ENCODE measurements at regions not wholly inside any gene's neighbourhood (a gene's known extent, or its start where the extent isn't known, plus 50 kb on each side); places are given as distances from the start of the nearest gene placed in this dataset.

DNA sequence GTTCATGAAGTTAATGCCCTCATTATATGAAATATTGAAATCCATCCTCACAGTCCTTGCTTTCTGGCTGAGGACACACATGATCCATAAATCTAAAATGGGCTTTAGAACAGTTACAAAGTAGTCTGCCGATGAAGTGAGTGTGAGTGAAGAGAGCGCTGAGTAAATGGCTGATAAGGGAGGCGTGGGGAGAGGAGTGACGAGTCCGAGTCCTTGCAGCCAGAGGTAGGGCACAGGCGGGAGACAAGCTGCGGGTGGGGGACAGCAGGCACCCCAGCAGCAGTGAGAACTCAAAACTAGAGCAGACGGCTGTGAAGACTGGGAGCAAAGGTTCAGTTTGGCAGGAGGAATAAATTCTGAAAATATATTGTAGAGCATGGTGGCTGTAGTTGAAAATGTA lies 140.1 kb upstream of the ATP2B1 start:
- Histone ChIP-seq H3K36me3 (ENCODE audit: insufficient read depth, low read length) (no peaks in the 10 kb centered on the region), H2AFZ (ENCODE audit: low read depth, low read length) (no peak overlapping the region), H4K20me1 (ENCODE audit: insufficient read depth, low read length) (no peaks in the 10 kb centered on the region), H3K27ac (ENCODE audit: low read length) (no peak overlapping the region), H3K4me3 (ENCODE audit: low read depth in 1 of 2, low read length in 2 of 2) (no peak overlapping the region), H3K79me2 (ENCODE audit: insufficient read depth, low read length) (no peaks in the 10 kb centered on the region), H3K9me3 (ENCODE audit: insufficient read depth, low read length, severe bottlenecking) (no peaks in the 10 kb centered on the region), H3K4me2 (ENCODE audit: insufficient read depth, low read length) (no peak overlapping the region), H3K27me3 (ENCODE audit: insufficient read depth, low read length, poor library complexity) (no peaks in the 10 kb centered on the region), H3K9ac (ENCODE audit: low read depth, low read length) (no peak overlapping the region), H3K4me1 (ENCODE audit: insufficient read depth, low read length) (no peaks in the 10 kb centered on the region)
- ATAC-seq (ENCODE audit: insufficient read depth, low read depth) (no peak), DNase-seq (no peak)
- no peak for TF ChIP-seq EZH2 (IDR thresholded peaks at IDR 0.05; ENCODE audit: borderline replicate concordance, low read depth, low read length, severe bottlenecking)
- TF ChIP-seq, protein P1, sequence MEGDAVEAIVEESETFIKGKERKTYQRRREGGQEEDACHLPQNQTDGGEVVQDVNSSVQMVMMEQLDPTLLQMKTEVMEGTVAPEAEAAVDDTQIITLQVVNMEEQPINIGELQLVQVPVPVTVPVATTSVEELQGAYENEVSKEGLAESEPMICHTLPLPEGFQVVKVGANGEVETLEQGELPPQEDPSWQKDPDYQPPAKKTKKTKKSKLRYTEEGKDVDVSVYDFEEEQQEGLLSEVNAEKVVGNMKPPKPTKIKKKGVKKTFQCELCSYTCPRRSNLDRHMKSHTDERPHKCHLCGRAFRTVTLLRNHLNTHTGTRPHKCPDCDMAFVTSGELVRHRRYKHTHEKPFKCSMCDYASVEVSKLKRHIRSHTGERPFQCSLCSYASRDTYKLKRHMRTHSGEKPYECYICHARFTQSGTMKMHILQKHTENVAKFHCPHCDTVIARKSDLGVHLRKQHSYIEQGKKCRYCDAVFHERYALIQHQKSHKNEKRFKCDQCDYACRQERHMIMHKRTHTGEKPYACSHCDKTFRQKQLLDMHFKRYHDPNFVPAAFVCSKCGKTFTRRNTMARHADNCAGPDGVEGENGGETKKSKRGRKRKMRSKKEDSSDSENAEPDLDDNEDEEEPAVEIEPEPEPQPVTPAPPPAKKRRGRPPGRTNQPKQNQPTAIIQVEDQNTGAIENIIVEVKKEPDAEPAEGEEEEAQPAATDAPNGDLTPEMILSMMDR (IDR thresholded peaks at IDR 0.05; ENCODE audit: borderline replicate concordance, extremely low read depth, low read length, poor library complexity, severe bottlenecking) = no peak

GRCh38 chr12:89846473-89847055 lies 137.9 kb upstream of the ATP2B1 start:
- Histone ChIP-seq H3K4me1 (ENCODE audit: insufficient read depth, low read length) (no peaks in the 10 kb centered on the region), H3K4me3 (ENCODE audit: low read depth in 1 of 2, low read length in 2 of 2) (no peak overlapping the region), H2AFZ (ENCODE audit: low read depth, low read length) (no peak overlapping the region), H3K9ac (ENCODE audit: low read depth, low read length) (no peak overlapping the region), H3K27ac (ENCODE audit: low read length) (no peak overlapping the region), H3K36me3 (ENCODE audit: insufficient read depth, low read length) (no peaks in the 10 kb centered on the region), H4K20me1 (ENCODE audit: insufficient read depth, low read length) (no peaks in the 10 kb centered on the region), H3K79me2 (ENCODE audit: insufficient read depth, low read length) (no peaks in the 10 kb centered on the region), H3K4me2 (ENCODE audit: insufficient read depth, low read length) (no peak overlapping the region), H3K27me3 (ENCODE audit: insufficient read depth, low read length, poor library complexity) (no peaks in the 10 kb centered on the region), H3K9me3 (ENCODE audit: insufficient read depth, low read length, severe bottlenecking) (no peaks in the 10 kb centered on the region)
- DNase-seq (no peak), ATAC-seq (ENCODE audit: insufficient read depth, low read depth) (no peak)
- TF ChIP-seq, protein P1 (IDR thresholded peaks at IDR 0.05; ENCODE audit: borderline replicate concordance, extremely low read depth, low read length, poor library complexity, severe bottlenecking) = no peak
- no peak for TF ChIP-seq EZH2 (IDR thresholded peaks at IDR 0.05; ENCODE audit: borderline replicate concordance, low read depth, low read length, severe bottlenecking)

DNA sequence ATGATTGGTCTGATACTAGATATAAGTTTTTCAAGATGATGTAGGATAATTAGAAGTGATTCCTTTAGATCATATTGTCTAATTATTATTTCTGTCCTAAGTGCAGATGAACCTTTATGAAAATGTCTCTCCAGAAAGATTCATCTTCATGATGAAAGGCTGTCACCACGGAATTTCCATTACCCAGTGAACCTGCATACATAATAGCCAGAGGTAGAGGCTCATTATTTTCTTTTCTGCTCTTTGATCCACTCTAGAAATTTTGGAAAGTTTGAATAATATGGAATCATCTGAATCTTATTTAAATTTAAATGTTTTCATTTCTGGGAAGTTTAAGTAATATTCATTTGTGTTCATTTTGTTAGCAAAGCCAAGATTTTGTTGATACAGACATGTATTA lies 137.1 kb upstream of the ATP2B1 start:
- Histone ChIP-seq H4K20me1 (ENCODE audit: insufficient read depth, low read length) (no peaks in the 10 kb centered on the region), H3K27me3 (ENCODE audit: insufficient read depth, low read length, poor library complexity) (no peaks in the 10 kb centered on the region), H3K27ac (ENCODE audit: low read length) (no peak overlapping the region), H2AFZ (ENCODE audit: low read depth, low read length) (no peak overlapping the region), H3K36me3 (ENCODE audit: insufficient read depth, low read length) (no peaks in the 10 kb centered on the region), H3K4me3 (ENCODE audit: low read depth in 1 of 2, low read length in 2 of 2) (no peak overlapping the region), H3K4me2 (ENCODE audit: insufficient read depth, low read length) (no peak overlapping the region), H3K9me3 (ENCODE audit: insufficient read depth, low read length, severe bottlenecking) (no peaks in the 10 kb centered on the region), H3K79me2 (ENCODE audit: insufficient read depth, low read length) (no peaks in the 10 kb centered on the region), H3K9ac (ENCODE audit: low read depth, low read length) (no peak overlapping the region), H3K4me1 (ENCODE audit: insufficient read depth, low read length) (no peaks in the 10 kb centered on the region)
- TF ChIP-seq, protein P1 (IDR thresholded peaks at IDR 0.05; ENCODE audit: borderline replicate concordance, extremely low read depth, low read length, poor library complexity, severe bottlenecking) = no peak
- no peak for TF ChIP-seq EZH2 (IDR thresholded peaks at IDR 0.05; ENCODE audit: borderline replicate concordance, low read depth, low read length, severe bottlenecking)
- DNase-seq (no peak), ATAC-seq (ENCODE audit: insufficient read depth, low read depth) (no peak)

DNA sequence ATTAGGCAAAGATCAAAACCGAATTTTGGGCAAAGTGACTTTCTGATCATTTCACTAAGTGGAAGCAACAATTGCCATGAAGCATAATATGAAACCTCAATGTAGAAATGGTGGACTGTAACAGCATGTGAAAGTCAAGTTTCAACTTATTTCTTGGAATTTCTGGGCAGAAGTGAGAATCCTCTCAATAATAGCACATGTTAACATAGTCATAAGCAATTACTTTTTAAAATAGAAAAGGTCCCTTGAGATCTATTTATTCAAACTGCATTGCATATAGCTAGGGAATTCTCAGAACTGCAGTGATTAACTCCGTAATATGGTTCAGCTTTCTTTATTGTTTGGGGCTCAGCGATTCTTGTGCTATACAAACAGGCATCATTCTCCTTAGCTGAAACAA lies 136.7 kb upstream of the ATP2B1 start:
- H4K20me1 ChIP-seq (ENCODE audit: insufficient read depth, low read length) = no peaks in the 10 kb centered on the region
- H3K4me1 ChIP-seq (ENCODE audit: insufficient read depth, low read length) = no peaks in the 10 kb centered on the region
- no peaks in the 10 kb centered on the region for H3K27me3 ChIP-seq (ENCODE audit: insufficient read depth, low read length, poor library complexity)
- no peaks in the 10 kb centered on the region for H3K36me3 ChIP-seq (ENCODE audit: insufficient read depth, low read length)
- no peak overlapping the region for H3K27ac ChIP-seq (ENCODE audit: low read length)
- no peak for DNase-seq
- no peak overlapping the region for H3K4me2 ChIP-seq (ENCODE audit: insufficient read depth, low read length)
- H3K9ac ChIP-seq (ENCODE audit: low read depth, low read length) = no peak overlapping the region
- no peak for TF ChIP-seq EZH2 (IDR thresholded peaks at IDR 0.05; ENCODE audit: borderline replicate concordance, low read depth, low read length, severe bottlenecking)
- TF ChIP-seq, protein P1 (IDR thresholded peaks at IDR 0.05; ENCODE audit: borderline replicate concordance, extremely low read depth, low read length, poor library complexity, severe bottlenecking) = no peak
- H3K9me3 ChIP-seq (ENCODE audit: insufficient read depth, low read length, severe bottlenecking) = no peaks in the 10 kb centered on the region
- no peak overlapping the region for H2AFZ ChIP-seq (ENCODE audit: low read depth, low read length)
- no peaks in the 10 kb centered on the region for H3K79me2 ChIP-seq (ENCODE audit: insufficient read depth, low read length)
- no peak overlapping the region for H3K4me3 ChIP-seq (ENCODE audit: low read depth in 1 of 2, low read length in 2 of 2)
- ATAC-seq (ENCODE audit: insufficient read depth, low read depth) = no peak
